Activated B cell treated with CpG ODN at 0.5 μM for 24 hours (primary cell): ENCODE measurements at regions not wholly inside any gene's neighbourhood (a gene's known extent, or its start where the extent isn't known, plus 50 kb on each side); places are given as distances from the start of the nearest gene placed in this dataset.

Source experiments
- ATAC-seq: fragments of 200-7000 bp; cut with Tn5 transposase; one replicate; pipeline ENCODE4 v1.10.0; 2021; ENCODE audit warnings: low read depth, mild to moderate bottlenecking, moderate library complexity
- CTCF ChIA-PET: fragments of 350-600 bp; sonication (Branson Sonifier 250); formaldehyde crosslinking; loops from one replicate; lab custom pipeline; 2021; ENCODE audit warnings: antibody characterized with exemption; lab: Charles Lee
- POLR2A ChIA-PET: fragments of 350-600 bp; sonication (Branson Sonifier 250); formaldehyde crosslinking; loops from one replicate; lab custom pipeline; 2021; ENCODE audit warnings: antibody characterized with exemption; lab: Charles Lee
- DNase-seq: peaks from one replicate; pipeline ENCODE4 v3.0.0; 2022
- H3K27ac Mint-ChIP-seq: one replicate; pipeline ENCODE4 v1.8.0; 2020; ENCODE audit warnings: mixed read lengths
- H3K27me3 Mint-ChIP-seq: one replicate; pipeline ENCODE4 v1.8.0; 2021; ENCODE audit warnings: mixed read lengths
- H3K36me3 Mint-ChIP-seq: one replicate; pipeline ENCODE4 v1.8.0; 2021; ENCODE audit warnings: low read depth, mixed read lengths
- H3K4me1 Mint-ChIP-seq: one replicate; pipeline ENCODE4 v1.8.0; 2021; ENCODE audit warnings: mixed read lengths
- H3K4me3 Mint-ChIP-seq: one replicate; pipeline ENCODE4 v1.8.0; 2020; ENCODE audit warnings: mild to moderate bottlenecking, mixed read lengths
- H3K9me3 Mint-ChIP-seq: one replicate; pipeline ENCODE4 v1.8.0; 2020; ENCODE audit warnings: mixed read lengths
- CTCF ChIP-seq: fragments of 200-600 bp; IDR thresholded peaks from one replicate; pipeline ENCODE4 v1.8.0; 2022; ENCODE audit warnings: antibody characterized with exemption, mild to moderate bottlenecking
- intact Hi-C: fragments of 100-400 bp; cut with micrococcal nuclease; formaldehyde crosslinking; loops from one replicate; pipeline ENCODE4 v1.15.1; 2024

- DNase-seq (no peak), ATAC-seq (no peak)
- Mint-ChIP-seq H3K27ac (no peak overlapping the region), H3K27me3 (peaks cover 5% of the 10 kb centered on the region), H3K9me3 (no peaks in the 10 kb centered on the region), H3K4me1 (no peaks in the 10 kb centered on the region), H3K4me3 (no peak overlapping the region), H3K36me3 (no peaks in the 10 kb centered on the region)
- intact Hi-C loops: no loop called here
- no peak for TF ChIP-seq CTCF
- ChIA-PET POLR2A (no interaction called here), CTCF (no interaction called here)
These were observed 476.0 kb downstream of the ZSWIM6 start for GRCh38 chr5:61808091-61808490.

GRCh38 chr5:61808909-61809308 is 476.9 kb downstream of the ZSWIM6 start:
- CTCF ChIA-PET: no interaction called here
- H3K27ac Mint-ChIP-seq: no peak overlapping the region
- TF ChIP-seq CTCF: no peak
- DNase-seq (no peak), ATAC-seq (no peak)
- POLR2A ChIA-PET: interaction anchor here (0.7 kb wide), 1 partner anchor 1026 kb away, joined by 3 read pairs; no protein-coding TSS in a partner anchor
- H3K36me3 Mint-ChIP-seq: no peaks in the 10 kb centered on the region
- intact Hi-C loops: no loop called here
- H3K4me1 Mint-ChIP-seq: no peaks in the 10 kb centered on the region
- H3K27me3 Mint-ChIP-seq: peaks cover 5% of the 10 kb centered on the region
- no peak overlapping the region for H3K4me3 Mint-ChIP-seq
- no peaks in the 10 kb centered on the region for H3K9me3 Mint-ChIP-seq

- Mint-ChIP-seq H3K27me3 (peaks cover 5% of the 10 kb centered on the region), H3K27ac (no peak overlapping the region), H3K4me3 (no peak overlapping the region), H3K36me3 (no peaks in the 10 kb centered on the region), H3K4me1 (no peaks in the 10 kb centered on the region), H3K9me3 (no peaks in the 10 kb centered on the region)
- no peak for TF ChIP-seq CTCF
- ATAC-seq (no peak), DNase-seq (no peak)
- intact Hi-C loops: no loop called here
- POLR2A ChIA-PET: interaction anchor here (0.7 kb wide), 1 partner anchor 1026 kb away, joined by 3 read pairs; no protein-coding TSS in a partner anchor
- CTCF ChIA-PET: no interaction called here
These were observed 477.6 kb downstream of the ZSWIM6 start for GRCh38 chr5:61809651-61810050.

GRCh38 chr5:61811052-61811451 is 479.0 kb downstream of the ZSWIM6 start:
- intact Hi-C loops: no loop called here
- TF ChIP-seq CTCF: no peak
- DNase-seq (no peak), ATAC-seq (no peak)
- ChIA-PET CTCF (no interaction called here), POLR2A (no interaction called here)
- Mint-ChIP-seq H3K9me3 (no peaks in the 10 kb centered on the region), H3K27ac (no peak overlapping the region), H3K4me3 (no peak overlapping the region), H3K4me1 (no peaks in the 10 kb centered on the region), H3K27me3 (peaks cover 8% of the 10 kb centered on the region), H3K36me3 (no peaks in the 10 kb centered on the region)

GRCh38 chr5:61813361-61813760 is 481.3 kb downstream of the ZSWIM6 start:
- ChIA-PET CTCF (no interaction called here), POLR2A (no interaction called here)
- Mint-ChIP-seq H3K4me1 (no peaks in the 10 kb centered on the region), H3K4me3 (no peak overlapping the region), H3K9me3 (no peaks in the 10 kb centered on the region), H3K36me3 (no peaks in the 10 kb centered on the region), H3K27ac (no peak overlapping the region), H3K27me3 (peaks cover 9% of the 10 kb centered on the region)
- intact Hi-C loops: no loop called here
- no peak for DNase-seq
- no peak for TF ChIP-seq CTCF
- ATAC-seq: no peak
